ENCODE measurements at regions not wholly inside any gene's neighbourhood (a gene's known extent, or its start where the extent isn't known, plus 50 kb on each side); places are given as distances from the start of the nearest gene placed in this dataset.

GRCh38 chr16:65287307-65287706, 165.4 kb upstream of the CDH11 start:
- H3K4me3 ChIP-seq: no peak overlapping the region
- intact Hi-C loops (cut with DNase I, micrococcal nuclease): no loop called here
- no peak for TF ChIP-seq CTCF (IDR thresholded peaks at IDR 0.05)
- H3K36me3 ChIP-seq (ENCODE audit: low read depth): no peaks in the 10 kb centered on the region
- H3K9me3 ChIP-seq: no peaks in the 10 kb centered on the region
- H3K4me1 ChIP-seq (ENCODE audit: low read depth): no peaks in the 10 kb centered on the region
- ATAC-seq (no peak), DNase-seq (no peak)

GRCh38 chr16:65285128-65286048, 163.5 kb upstream of the CDH11 start:
- DNase-seq: no peak
- TF ChIP-seq CTCF (IDR thresholded peaks at IDR 0.05): no peak
- intact Hi-C loops (cut with DNase I, micrococcal nuclease): no loop called here
- no peaks in the 10 kb centered on the region for H3K4me1 ChIP-seq (ENCODE audit: low read depth)
- H3K9me3 ChIP-seq: no peaks in the 10 kb centered on the region
- no peak for ATAC-seq
- H3K4me3 ChIP-seq: no peak overlapping the region
- H3K36me3 ChIP-seq (ENCODE audit: low read depth): no peaks in the 10 kb centered on the region

GRCh38 chr16:65284626-65285025, 162.8 kb upstream of the CDH11 start:
- H3K9me3 ChIP-seq: no peaks in the 10 kb centered on the region
- DNase-seq (no peak), ATAC-seq (no peak)
- H3K4me1 ChIP-seq (ENCODE audit: low read depth): no peaks in the 10 kb centered on the region
- TF ChIP-seq CTCF (IDR thresholded peaks at IDR 0.05): no peak
- H3K4me3 ChIP-seq: no peak overlapping the region
- intact Hi-C loops (cut with DNase I, micrococcal nuclease): no loop called here
- no peaks in the 10 kb centered on the region for H3K36me3 ChIP-seq (ENCODE audit: low read depth)

- H3K9me3 ChIP-seq: no peaks in the 10 kb centered on the region
- ATAC-seq: no peak
- intact Hi-C loops (cut with DNase I, micrococcal nuclease): no loop called here
Observed at GRCh38 chr16:65283181-65283651, 161.4 kb upstream of the CDH11 start.

GRCh38 chr16:65281586-65281985, 159.7 kb upstream of the CDH11 start:
- TF ChIP-seq CTCF (IDR thresholded peaks at IDR 0.05): no peak
- Histone ChIP-seq H3K4me1 (ENCODE audit: low read depth) (no peaks in the 10 kb centered on the region), H3K9me3 (no peaks in the 10 kb centered on the region), H3K36me3 (ENCODE audit: low read depth) (no peaks in the 10 kb centered on the region), H3K4me3 (no peak overlapping the region)
- DNase-seq: no peak
- ATAC-seq: no peak
- intact Hi-C loops (cut with DNase I, micrococcal nuclease): no loop called here

More at GRCh38 chr16:65283181-65283651, 161.4 kb upstream of the CDH11 start:
- no peak for DNase-seq
- no peak for TF ChIP-seq CTCF (IDR thresholded peaks at IDR 0.05)
- H3K36me3 ChIP-seq (ENCODE audit: low read depth): no peaks in the 10 kb centered on the region
- no peaks in the 10 kb centered on the region for H3K4me1 ChIP-seq (ENCODE audit: low read depth)
- no peak overlapping the region for H3K4me3 ChIP-seq
